Sigmoid colon (tissue), 3 donors: ENCODE measurements at regions not wholly inside any gene's neighbourhood (a gene's known extent, or its start where the extent isn't known, plus 50 kb on each side); places are given as distances from the start of the nearest gene placed in this dataset.

ENCODE experiments used
- CTCF ChIP-seq, 4 experiments: fragments of 450-650 bp in 3 of 4; fragments of 200-600 bp in 1 of 4; IDR thresholded peaks; one replicate each; pipeline ENCODE4 v1.5.1; 2016 to 2019; ENCODE audit warnings: antibody characterized with exemption in 4 of 4, mild to moderate bottlenecking in 3 of 4, moderate library complexity in 2 of 4
- POLR2A ChIP-seq, 2 donors: fragments of 450-650 bp; IDR thresholded peaks; one replicate each; pipeline ENCODE4 v1.6.1; 2016; ENCODE audit warnings: antibody characterized with exemption in 2 of 2, mild to moderate bottlenecking in 2 of 2, moderate library complexity in 2 of 2

GRCh38 chr3:148233403-148233802 lies 464.3 kb upstream of the AGTR1 start:
- TF ChIP-seq POLR2A (IDR thresholded peaks at IDR 0.05) (no peak), CTCF (IDR thresholded peaks at IDR 0.05) (no peak)
